Fibroblast of upper back skin (primary cell): ENCODE measurements at regions not wholly inside any gene's neighbourhood (a gene's known extent, or its start where the extent isn't known, plus 50 kb on each side); places are given as distances from the start of the nearest gene placed in this dataset.

Experiments
- DNase-seq: peaks from one replicate; pipeline ENCODE4 v3.0.0-alpha.2; 2013

DNA sequence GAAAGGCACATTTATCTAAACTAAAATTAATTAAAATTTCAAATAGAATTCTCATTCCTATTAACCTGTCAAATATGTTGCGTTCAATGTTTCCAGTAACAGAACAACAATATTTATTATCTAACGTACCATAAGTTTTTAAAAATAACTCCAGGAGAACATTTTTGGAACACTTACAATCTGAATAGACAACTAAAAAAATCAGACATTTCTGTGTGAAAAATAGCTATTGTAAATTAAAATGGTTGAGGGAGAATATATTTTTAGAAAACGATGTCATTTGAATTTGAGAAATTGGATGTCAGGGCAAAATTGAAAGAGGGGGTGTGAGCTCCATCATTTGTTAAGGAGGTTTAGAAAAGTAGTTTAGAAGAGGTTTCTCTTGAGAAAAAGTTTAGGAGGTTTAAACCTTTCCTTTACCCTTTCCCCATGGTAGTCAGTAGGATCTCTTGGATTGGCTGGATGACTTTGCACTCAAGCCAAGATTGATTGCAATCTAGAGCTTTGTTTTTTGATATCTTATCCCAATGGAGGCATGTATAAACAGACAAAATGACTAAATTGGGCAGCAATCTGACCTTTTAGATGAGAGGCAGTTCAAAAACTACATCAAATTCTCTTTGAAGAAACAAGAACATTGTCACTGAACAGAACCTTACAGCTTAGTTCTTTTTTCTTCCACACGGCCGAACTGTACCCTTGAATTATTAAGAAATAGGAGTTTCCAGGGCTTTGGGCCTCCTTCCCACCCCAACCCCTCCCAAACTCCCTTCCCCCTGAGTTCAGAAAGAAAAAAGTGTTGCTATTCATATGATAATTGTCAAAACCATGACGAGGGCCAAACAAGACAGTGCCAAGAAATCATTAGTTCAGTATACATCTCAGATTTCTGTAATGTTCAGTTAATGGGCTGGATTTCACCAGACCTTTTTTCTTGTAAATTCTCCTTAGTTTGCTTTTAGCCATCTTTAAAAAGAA is 79.7 kb upstream of the CDIN1 start:
- no peak for DNase-seq

- DNase-seq = peak; percentile 79
These were observed 78.3 kb upstream of the CDIN1 start for GRCh38 chr15:36501063-36501678.

GRCh38 chr15:36502509-36502908 is 76.9 kb upstream of the CDIN1 start:
- no peak for DNase-seq

DNA sequence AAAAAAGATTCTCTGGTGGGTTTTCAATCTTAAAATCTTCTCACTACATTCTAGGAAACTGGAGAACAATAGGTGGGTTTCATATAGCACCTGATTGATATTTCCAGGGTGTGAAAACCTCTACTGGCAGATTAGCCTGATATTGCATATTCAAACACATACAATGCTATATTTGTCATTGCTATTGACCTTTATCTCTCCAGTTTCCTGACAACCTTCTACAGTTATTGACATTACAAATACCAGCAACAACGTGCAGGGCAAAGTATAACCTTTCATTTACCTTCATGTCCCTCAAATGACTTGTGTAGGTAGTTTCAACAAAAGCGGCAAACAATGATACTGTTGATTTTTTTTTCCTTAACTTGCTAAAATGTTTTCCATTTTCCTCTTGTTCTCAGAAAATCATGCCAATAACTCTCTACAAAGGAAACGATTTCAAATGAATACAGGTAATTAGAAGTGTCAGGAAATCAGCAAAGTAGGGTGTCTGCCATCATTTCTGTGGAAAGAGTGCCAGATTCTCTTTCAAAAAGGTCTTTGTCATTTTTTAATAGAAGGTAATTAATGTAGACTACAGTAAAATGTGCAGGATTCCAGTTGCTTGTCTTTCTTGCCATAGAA is 72.6 kb upstream of the CDIN1 start:
- DNase-seq = no peak

DNA sequence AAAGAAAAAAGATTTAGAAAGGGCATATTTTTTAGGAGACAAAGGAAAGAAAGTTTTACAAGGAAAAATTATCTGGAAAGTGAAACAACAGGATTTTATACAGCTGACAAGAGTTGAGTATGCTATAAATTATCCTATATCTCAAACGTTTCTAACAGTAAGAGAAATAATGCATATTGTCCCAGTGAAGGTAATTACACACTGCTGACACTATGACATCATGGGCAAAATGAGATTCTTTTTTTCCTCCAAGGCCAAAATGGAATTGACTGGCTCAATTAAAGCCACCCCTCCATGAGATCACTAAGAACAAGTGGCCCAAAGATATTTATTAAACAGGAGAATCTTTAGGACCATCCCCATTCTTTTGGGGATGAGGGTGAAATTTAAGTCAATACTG is 72.0 kb upstream of the CDIN1 start:
- DNase-seq = no peak

DNA sequence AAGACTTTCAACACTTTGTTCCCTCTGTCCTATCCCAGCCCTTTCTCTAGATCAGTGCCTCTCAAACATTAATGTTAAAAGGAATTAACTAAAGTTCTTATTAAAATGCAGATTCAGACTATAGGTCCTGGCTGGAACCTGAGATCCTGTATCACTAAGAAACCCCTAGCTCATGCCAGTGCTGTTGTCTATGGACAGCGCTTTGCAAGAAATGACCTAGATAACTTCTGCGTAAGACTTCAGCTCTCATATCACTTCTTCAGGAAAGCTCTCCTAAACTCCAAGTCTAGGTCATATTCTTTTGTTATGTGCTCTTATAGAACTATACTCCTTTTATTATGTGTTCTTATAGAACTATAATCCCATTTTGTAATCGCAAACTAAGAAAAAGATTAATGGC is 67.8 kb upstream of the CDIN1 start:
- DNase-seq = no peak

GRCh38 chr15:36517758-36518157 is 61.7 kb upstream of the CDIN1 start:
- DNase-seq = no peak

DNA sequence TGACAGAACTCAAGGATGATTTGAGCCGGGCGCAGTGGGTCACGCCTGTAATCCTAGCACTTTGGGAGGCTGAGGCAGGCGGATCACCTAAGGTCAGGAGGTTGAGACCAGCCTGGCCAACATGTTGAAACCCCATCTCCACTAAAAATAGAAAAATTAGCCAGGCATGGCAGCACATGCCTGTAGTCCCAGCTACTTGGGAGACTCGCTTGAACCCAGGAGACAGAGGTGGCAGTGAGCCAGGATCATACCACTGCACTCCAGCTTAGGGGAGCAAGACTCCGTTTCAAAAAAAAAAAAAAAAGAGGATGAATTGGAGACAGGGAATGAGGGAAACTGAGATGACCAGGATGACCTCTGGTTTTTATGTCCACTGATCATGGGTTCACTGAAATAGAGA is 60.4 kb upstream of the CDIN1 start:
- no peak for DNase-seq

- DNase-seq = no peak
These were observed 54.0 kb upstream of the CDIN1 start for GRCh38 chr15:36525430-36525829.

- peak; percentile 14 for DNase-seq
These were observed 51.9 kb upstream of the CDIN1 start for GRCh38 chr15:36527235-36528162.

GRCh38 chr15:36529296-36530011 is 50.0 kb upstream of the CDIN1 start:
- no peak for DNase-seq
